Hepatocyte (in vitro differentiated cells): ENCODE measurements at regions not wholly inside any gene's neighbourhood (a gene's known extent, or its start where the extent isn't known, plus 50 kb on each side); places are given as distances from the start of the nearest gene placed in this dataset.

Experiments
- DNase-seq: peaks from one replicate; pipeline ENCODE4 v3.0.0-alpha.2; 2016; ENCODE audit warnings: low spot score
- H2AFZ ChIP-seq: fragments of 200-600 bp; sonication (generic); 2 replicates; pipeline ENCODE4 v1.6.0; 2016; ENCODE audit warnings: antibody characterized with exemption, mild to moderate bottlenecking
- H3K27ac ChIP-seq: fragments of 200-600 bp; sonication (generic); 2 replicates; pipeline ENCODE4 v1.5.1; 2016; ENCODE audit warnings: mild to moderate bottlenecking
- H3K27me3 ChIP-seq: fragments of 200-600 bp; sonication (generic); 2 replicates; pipeline ENCODE4 v1.6.1; 2016
- H3K36me3 ChIP-seq: fragments of 200-600 bp; sonication (generic); replicated peaks from 2 replicates; pipeline ENCODE4 v1.5.1; 2016; ENCODE audit warnings: low read depth; ENCODE audit not compliant: insufficient read depth
- H3K4me1 ChIP-seq: fragments of 200-600 bp; sonication (generic); 2 replicates; pipeline ENCODE4 v1.5.1; 2016; ENCODE audit warnings: mild to moderate bottlenecking, moderate library complexity; ENCODE audit not compliant: insufficient read depth
- H3K4me2 ChIP-seq: fragments of 200-600 bp; sonication (generic); 2 replicates; pipeline ENCODE4 v1.6.0; 2016
- H3K4me3 ChIP-seq: fragments of 200-600 bp; sonication (generic); 2 replicates; pipeline ENCODE4 v1.5.1; 2016; ENCODE audit warnings: mild to moderate bottlenecking
- H3K79me2 ChIP-seq: fragments of 200-600 bp; sonication (generic); 2 replicates; pipeline ENCODE4 v1.6.0; 2017; ENCODE audit warnings: mild to moderate bottlenecking
- H3K9me2 ChIP-seq: fragments of 200-600 bp; sonication (generic); replicated peaks from 2 replicates; pipeline ENCODE4 v1.6.0; 2017; ENCODE audit warnings: mild to moderate bottlenecking; ENCODE audit not compliant: insufficient read depth
- H3K9me3 ChIP-seq: fragments of 200-600 bp; sonication (generic); 2 replicates; pipeline ENCODE4 v1.5.1; 2016; ENCODE audit warnings: low read depth, mild to moderate bottlenecking
- H4K20me1 ChIP-seq: fragments of 200-600 bp; sonication (generic); 2 replicates; pipeline ENCODE4 v1.6.0; 2016; ENCODE audit warnings: mild to moderate bottlenecking; ENCODE audit not compliant: insufficient read depth, poor library complexity, severe bottlenecking
- CTCF ChIP-seq: fragments of 200-600 bp; sonication (generic); IDR thresholded peaks from 2 replicates; pipeline ENCODE4 v1.5.1; 2016; ENCODE audit warnings: antibody characterized with exemption, mild to moderate bottlenecking; ENCODE audit not compliant: poor library complexity
- EZH2 ChIP-seq: fragments of 200-600 bp; sonication (generic); IDR thresholded peaks from 2 replicates; pipeline ENCODE4 v1.6.1; 2016; ENCODE audit warnings: antibody characterized with exemption, mild to moderate bottlenecking, borderline replicate concordance
- EZH2phosphoT487 ChIP-seq: fragments of 200-600 bp; sonication (generic); IDR thresholded peaks from one replicate; pipeline ENCODE4 v1.6.1; 2018; ENCODE audit warnings: antibody characterized with exemption, mild to moderate bottlenecking, low read depth, moderate library complexity; ENCODE audit not compliant: unreplicated experiment, severe bottlenecking
- WGBS: methylation state at CpG from one replicate; pipeline ENCODE4 v1.1.6; 2016; ENCODE audit warnings: low lambda C conversion rate; ENCODE audit errors: missing lambda C conversion rate; 5-methylcytosine and 5-hydroxymethylcytosine counted together

- no peaks in the 10 kb centered on the region for H3K4me1 ChIP-seq
- H3K4me3 ChIP-seq = no peak overlapping the region
- no peak for DNase-seq
- no peaks in the 10 kb centered on the region for H3K79me2 ChIP-seq
- no peak overlapping the region for H2AFZ ChIP-seq
- H3K9me2 ChIP-seq = no peaks in the 10 kb centered on the region
- 87% methylated on average over 4 of the region's 4 CpGs for WGBS
- no peak overlapping the region for H3K4me2 ChIP-seq
- H3K27ac ChIP-seq = no peak overlapping the region
- TF ChIP-seq CTCF = no peak
- no peak for TF ChIP-seq EZH2
- TF ChIP-seq EZH2phosphoT487 = no peak
- H3K36me3 ChIP-seq = no peaks in the 10 kb centered on the region
- no peaks in the 10 kb centered on the region for H3K9me3 ChIP-seq
- H3K27me3 ChIP-seq = no peaks in the 10 kb centered on the region
- H4K20me1 ChIP-seq = no peaks in the 10 kb centered on the region
Observed at GRCh38 chr9:99638971-99639370, 182.7 kb upstream of the NR4A3 start.

DNA sequence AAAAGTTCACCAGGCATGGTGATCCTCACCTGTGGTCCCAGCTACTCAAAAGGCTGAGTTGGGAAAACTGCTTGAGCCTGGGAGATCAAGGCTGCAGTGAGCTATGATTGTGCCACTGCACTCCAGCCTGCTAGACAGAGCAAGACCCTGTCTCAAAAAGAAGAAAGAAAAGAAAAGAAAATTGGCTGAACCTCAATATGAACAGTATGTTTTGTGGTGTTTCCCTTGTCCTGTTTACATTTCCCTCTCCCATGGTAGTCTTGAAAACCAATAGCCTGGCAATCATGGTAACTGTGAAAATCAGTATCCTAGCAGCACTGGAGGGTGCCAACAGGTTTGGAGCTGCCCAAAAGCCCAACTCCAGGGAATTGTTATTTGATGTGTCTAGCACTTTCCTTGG lies 174.1 kb upstream of the NR4A3 start:
- Histone ChIP-seq H3K36me3 (no peaks in the 10 kb centered on the region), H2AFZ (no peak overlapping the region), H3K27ac (no peak overlapping the region), H3K4me3 (no peak overlapping the region), H3K4me2 (no peak overlapping the region), H3K9me2 (no peaks in the 10 kb centered on the region), H3K79me2 (no peaks in the 10 kb centered on the region), H4K20me1 (no peaks in the 10 kb centered on the region), H3K9me3 (no peaks in the 10 kb centered on the region), H3K27me3 (no peaks in the 10 kb centered on the region), H3K4me1 (no peaks in the 10 kb centered on the region)
- TF ChIP-seq EZH2 = no peak
- DNase-seq = no peak

DNA sequence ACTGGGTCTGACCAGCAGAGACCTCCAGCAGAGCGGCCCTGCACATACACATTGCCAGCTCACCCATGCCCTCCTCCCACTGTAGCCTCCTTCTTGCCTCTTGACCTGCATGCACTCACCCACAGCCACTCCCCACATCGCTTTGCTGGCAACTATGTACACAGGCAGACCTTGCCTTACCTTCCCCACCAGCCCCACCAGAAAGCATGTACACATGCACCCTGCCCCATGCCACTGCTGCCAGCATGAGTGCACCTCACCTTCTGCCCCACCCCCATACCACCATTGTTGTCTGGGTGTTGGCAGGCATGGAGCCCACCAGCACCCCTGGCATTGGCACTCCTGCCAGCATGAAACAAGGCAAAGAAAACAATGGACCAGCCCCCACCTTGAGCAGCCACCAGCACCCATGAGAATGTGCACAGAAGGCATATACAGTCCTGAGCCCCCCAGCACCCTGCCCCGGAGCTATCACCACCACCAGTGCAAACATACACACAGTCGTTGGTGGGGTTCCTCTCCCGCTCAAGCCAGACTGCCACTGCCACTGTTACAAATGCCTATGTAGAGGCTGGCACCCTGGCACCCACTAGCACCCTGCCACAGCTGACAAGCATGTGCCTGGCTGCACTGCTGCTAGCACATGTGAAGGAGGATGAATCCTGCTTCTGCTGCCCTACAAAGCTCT lies 171.4 kb upstream of the NR4A3 start:
- Histone ChIP-seq H3K4me3 (no peak overlapping the region), H3K79me2 (no peaks in the 10 kb centered on the region), H2AFZ (no peak overlapping the region), H3K4me2 (no peak overlapping the region), H4K20me1 (no peaks in the 10 kb centered on the region), H3K27me3 (no peaks in the 10 kb centered on the region), H3K4me1 (no peaks in the 10 kb centered on the region), H3K9me3 (no peaks in the 10 kb centered on the region), H3K27ac (no peak overlapping the region), H3K36me3 (no peaks in the 10 kb centered on the region), H3K9me2 (no peaks in the 10 kb centered on the region)
- DNase-seq = no peak
- 93% methylated on average over 5 of the region's 5 CpGs for WGBS
- no peak for TF ChIP-seq EZH2phosphoT487

- no peak overlapping the region for H3K27ac ChIP-seq
- 93% methylated on average over 4 of the region's 4 CpGs for WGBS
- no peaks in the 10 kb centered on the region for H3K9me3 ChIP-seq
- H3K79me2 ChIP-seq = no peaks in the 10 kb centered on the region
- DNase-seq = no peak
- no peaks in the 10 kb centered on the region for H3K36me3 ChIP-seq
- no peaks in the 10 kb centered on the region for H4K20me1 ChIP-seq
- TF ChIP-seq CTCF (no peak), EZH2 (no peak), EZH2phosphoT487 (no peak)
- H3K27me3 ChIP-seq = no peaks in the 10 kb centered on the region
- no peak overlapping the region for H2AFZ ChIP-seq
- H3K9me2 ChIP-seq = no peaks in the 10 kb centered on the region
- no peak overlapping the region for H3K4me2 ChIP-seq
- H3K4me3 ChIP-seq = no peak overlapping the region
- H3K4me1 ChIP-seq = no peaks in the 10 kb centered on the region
Observed at GRCh38 chr9:99660191-99660636, 161.5 kb upstream of the NR4A3 start.
